ENCODE measurements at regions not wholly inside any gene's neighbourhood (a gene's known extent, or its start where the extent isn't known, plus 50 kb on each side); places are given as distances from the start of the nearest gene placed in this dataset.

DNA sequence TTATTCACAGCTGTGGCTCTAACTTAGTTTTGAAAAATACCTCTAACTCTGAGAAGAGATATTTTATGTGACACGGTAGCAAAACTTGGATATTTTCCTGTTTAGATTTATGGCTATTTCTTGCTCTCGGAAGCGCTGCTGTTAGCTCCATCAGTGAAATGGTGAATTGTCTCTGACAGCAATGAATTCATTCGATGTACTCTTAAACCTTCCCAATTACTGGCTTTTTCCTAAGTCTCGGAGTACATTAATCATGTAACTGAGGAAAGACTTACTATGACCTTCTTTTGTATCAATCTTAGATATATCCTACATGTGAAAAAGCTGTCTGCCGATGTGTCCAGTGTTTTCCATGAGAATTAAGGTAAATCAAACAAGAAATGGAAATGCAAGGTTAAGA, 613.0 kb downstream of the KIF4B start (continued):
- TF ChIP-seq, protein P1, sequence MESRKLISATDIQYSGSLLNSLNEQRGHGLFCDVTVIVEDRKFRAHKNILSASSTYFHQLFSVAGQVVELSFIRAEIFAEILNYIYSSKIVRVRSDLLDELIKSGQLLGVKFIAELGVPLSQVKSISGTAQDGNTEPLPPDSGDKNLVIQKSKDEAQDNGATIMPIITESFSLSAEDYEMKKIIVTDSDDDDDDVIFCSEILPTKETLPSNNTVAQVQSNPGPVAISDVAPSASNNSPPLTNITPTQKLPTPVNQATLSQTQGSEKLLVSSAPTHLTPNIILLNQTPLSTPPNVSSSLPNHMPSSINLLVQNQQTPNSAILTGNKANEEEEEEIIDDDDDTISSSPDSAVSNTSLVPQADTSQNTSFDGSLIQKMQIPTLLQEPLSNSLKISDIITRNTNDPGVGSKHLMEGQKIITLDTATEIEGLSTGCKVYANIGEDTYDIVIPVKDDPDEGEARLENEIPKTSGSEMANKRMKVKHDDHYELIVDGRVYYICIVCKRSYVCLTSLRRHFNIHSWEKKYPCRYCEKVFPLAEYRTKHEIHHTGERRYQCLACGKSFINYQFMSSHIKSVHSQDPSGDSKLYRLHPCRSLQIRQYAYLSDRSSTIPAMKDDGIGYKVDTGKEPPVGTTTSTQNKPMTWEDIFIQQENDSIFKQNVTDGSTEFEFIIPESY (CRISPR knock-in tag; IDR thresholded peaks at IDR 0.05), result no peak
- TF ChIP-seq MBD1 (CRISPR knock-in tag; IDR thresholded peaks at IDR 0.05) (no peak), SAFB (IDR thresholded peaks at IDR 0.05; ENCODE audit: borderline replicate concordance, low read depth, low read length) (no peak), U2AF1 (optimal IDR thresholded peaks at IDR 0.05; ENCODE audit: low read depth, low read length) (no peak)

- Histone ChIP-seq H4K20me1 (replicated peaks; ENCODE audit: control insufficient read depth, insufficient read depth, low read length) (no peaks in the 10 kb centered on the region), H3K9me3 (replicated peaks; ENCODE audit: control insufficient read depth, insufficient read depth, low read depth, low read length) (no peaks in the 10 kb centered on the region), H3K79me2 (ENCODE audit: control insufficient read depth, insufficient read depth, low read length) (no peaks in the 10 kb centered on the region), H3K9ac (ENCODE audit: insufficient read depth in 1 of 2, low read depth in 2 of 2, low read length in 2 of 2) (no peak overlapping the region), H3K4me1 (replicated peaks in 1 of 2; ENCODE audit: control insufficient read depth in 2 of 2, insufficient read depth in 2 of 2, low read length in 2 of 2) (no peaks in the 10 kb centered on the region), H3K27ac (ENCODE audit: extremely low read depth, low read depth, low read length) (no peak overlapping the region), H3K4me2 (ENCODE audit: insufficient read depth, low read length) (no peak overlapping the region), H2AFZ (ENCODE audit: low read depth, low read length) (no peak overlapping the region), H3K27me3 (ENCODE audit: control insufficient read depth in 2 of 2, insufficient read depth in 2 of 2, low read length in 2 of 2) (no peaks in the 10 kb centered on the region), H3K36me3 (ENCODE audit: control insufficient read depth, insufficient read depth, low read length) (no peaks in the 10 kb centered on the region), H3K9me1 (ENCODE audit: control insufficient read depth, insufficient read depth, low read length) (no peaks in the 10 kb centered on the region), H3K4me3 (no peak overlapping the region)
- no TSS peak for BruUV-seq (replicated peaks)
- TF ChIP-seq JUND (IDR thresholded peaks at IDR 0.05; ENCODE audit: borderline replicate concordance, low read depth, low read length) (no peak), JUND (tag; IDR thresholded peaks at IDR 0.05; ENCODE audit: borderline replicate concordance, low read depth, low read length) (no peak), TRIM24 (IDR thresholded peaks at IDR 0.05) (no peak), LARP7 (IDR thresholded peaks at IDR 0.05) (no peak), CBX3 (IDR thresholded peaks at IDR 0.05; ENCODE audit: borderline replicate concordance in 1 of 2, low read length in 2 of 2) (no peak)
- TF ChIP-seq, protein P2, sequence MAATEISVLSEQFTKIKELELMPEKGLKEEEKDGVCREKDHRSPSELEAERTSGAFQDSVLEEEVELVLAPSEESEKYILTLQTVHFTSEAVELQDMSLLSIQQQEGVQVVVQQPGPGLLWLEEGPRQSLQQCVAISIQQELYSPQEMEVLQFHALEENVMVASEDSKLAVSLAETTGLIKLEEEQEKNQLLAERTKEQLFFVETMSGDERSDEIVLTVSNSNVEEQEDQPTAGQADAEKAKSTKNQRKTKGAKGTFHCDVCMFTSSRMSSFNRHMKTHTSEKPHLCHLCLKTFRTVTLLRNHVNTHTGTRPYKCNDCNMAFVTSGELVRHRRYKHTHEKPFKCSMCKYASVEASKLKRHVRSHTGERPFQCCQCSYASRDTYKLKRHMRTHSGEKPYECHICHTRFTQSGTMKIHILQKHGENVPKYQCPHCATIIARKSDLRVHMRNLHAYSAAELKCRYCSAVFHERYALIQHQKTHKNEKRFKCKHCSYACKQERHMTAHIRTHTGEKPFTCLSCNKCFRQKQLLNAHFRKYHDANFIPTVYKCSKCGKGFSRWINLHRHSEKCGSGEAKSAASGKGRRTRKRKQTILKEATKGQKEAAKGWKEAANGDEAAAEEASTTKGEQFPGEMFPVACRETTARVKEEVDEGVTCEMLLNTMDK (IDR thresholded peaks at IDR 0.05; ENCODE audit: borderline replicate concordance, insufficient read depth, low read depth, low read length, poor library complexity, severe bottlenecking), result no peak
- ATAC-seq, result no peak
- ChIA-PET CTCF (ENCODE audit: low intra/inter-chr PET ratio) (no interaction called here), POLR2A (no interaction called here)
- FAIRE-seq, result no peak
- in situ Hi-C loops (cut with MboI) (no loop called here), intact Hi-C loops (cut with micrococcal nuclease) (no loop called here)
- 0% methylated on average over 7 of the region's 7 CpGs for WGBS (ENCODE audit: insufficient coverage, low coverage, missing lambda C conversion rate)
- DNase-seq (ENCODE audit: extremely low read depth in 1 of 4, low spot score in 3 of 4), result no peak
Measured at GRCh38 chr5:155628346-155628745, 614.8 kb downstream of the KIF4B start.
